ENCODE measurements at regions not wholly inside any gene's neighbourhood (a gene's known extent, or its start where the extent isn't known, plus 50 kb on each side); places are given as distances from the start of the nearest gene placed in this dataset.
"Not testable (repeated sequence)": the region's sequence is repeated elsewhere in the genome, so short reads cannot be mapped to it uniquely, and the experiment has no call there.

DNA sequence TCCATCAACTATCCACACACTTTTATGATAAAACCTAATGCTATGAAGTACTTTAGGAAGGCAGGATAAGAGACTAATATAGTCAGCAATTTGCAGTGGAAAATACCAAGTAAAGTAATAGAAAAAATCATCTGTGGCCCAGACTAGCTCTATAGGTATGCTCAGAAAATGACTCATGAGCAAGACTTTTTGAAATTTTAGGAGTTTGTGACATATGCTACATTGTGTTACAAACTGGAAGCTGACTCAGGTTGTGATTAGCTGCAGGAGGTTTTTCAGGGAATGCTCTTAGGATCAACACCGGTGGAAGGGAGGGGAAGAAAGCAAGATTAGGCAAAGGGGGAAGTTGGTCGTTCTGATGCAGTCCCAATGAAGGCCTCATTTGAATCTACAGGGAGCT is 56.1 kb downstream of the FEZF1 start:
- POLR2A ChIA-PET, result no interaction called here
- CTCF ChIA-PET, result no interaction called here

DNA sequence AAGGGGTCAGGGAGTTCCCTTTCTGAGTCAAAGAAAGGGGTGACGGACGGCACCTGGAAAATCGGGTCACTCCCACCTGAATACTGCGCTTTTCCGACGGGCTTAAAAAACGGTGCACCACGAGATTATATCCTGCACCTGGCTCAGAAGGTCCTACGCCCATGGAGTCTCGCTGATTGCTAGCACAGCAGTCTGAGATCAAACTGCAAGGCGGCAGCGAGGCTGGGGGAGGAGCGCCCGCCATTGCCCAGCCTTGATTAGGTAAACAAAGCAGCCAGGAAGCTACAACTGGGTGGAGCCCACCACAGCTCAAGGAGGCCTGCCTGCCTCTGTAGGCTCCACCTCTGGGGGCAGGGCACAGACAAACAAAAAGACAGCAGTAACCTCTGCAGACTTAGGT is 65.8 kb downstream of the FEZF1 start:
- POLR2A ChIA-PET; DNase-seq (ENCODE audit: extremely low spot score); CTCF ChIA-PET: not testable (repeated sequence)

More for the DNA sequence above, 56.1 kb downstream of the FEZF1 start:
- no peak for DNase-seq (ENCODE audit: extremely low spot score)
- TF ChIP-seq FOXM1 (IDR thresholded peaks at IDR 0.05; ENCODE audit: borderline replicate concordance), result no peak
- TF ChIP-seq FOXK2 (IDR thresholded peaks at IDR 0.05), result no peak
- TF ChIP-seq SP1 (IDR thresholded peaks at IDR 0.05), result no peak
- no peak for TF ChIP-seq LEF1 (IDR thresholded peaks at IDR 0.05; ENCODE audit: borderline replicate concordance)
- no peak for TF ChIP-seq TARDBP (IDR thresholded peaks at IDR 0.05)
- TF ChIP-seq HDGF (IDR thresholded peaks at IDR 0.05; ENCODE audit: borderline replicate concordance), result no peak
- no peak for TF ChIP-seq FOXA1 (IDR thresholded peaks at IDR 0.05)
- TF ChIP-seq ZNF384 (IDR thresholded peaks at IDR 0.05), result no peak
- no peak for TF ChIP-seq BHLHE40 (IDR thresholded peaks at IDR 0.05; ENCODE audit: borderline replicate concordance)

DNA sequence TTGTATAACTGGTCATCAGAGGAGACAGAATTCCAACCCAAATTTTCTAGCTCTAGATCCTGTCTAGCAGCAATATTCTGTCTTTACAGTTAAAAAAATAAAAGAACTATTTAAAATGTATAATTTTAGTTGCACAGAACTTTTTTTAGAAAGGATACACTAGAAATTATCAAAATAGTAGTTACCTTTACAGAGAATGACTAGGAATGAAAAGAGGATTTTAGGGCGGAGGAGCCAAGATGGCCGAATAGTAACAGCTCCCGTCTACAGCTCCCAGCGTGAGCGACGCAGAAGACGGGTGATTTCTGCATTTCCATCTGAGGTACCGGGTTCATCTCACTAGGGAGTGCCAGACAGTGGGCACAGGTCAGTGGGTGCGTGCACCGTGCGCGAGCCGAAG is 66.3 kb downstream of the FEZF1 start:
- CTCF ChIA-PET; POLR2A ChIA-PET; DNase-seq (ENCODE audit: extremely low spot score): not testable (repeated sequence)

DNA sequence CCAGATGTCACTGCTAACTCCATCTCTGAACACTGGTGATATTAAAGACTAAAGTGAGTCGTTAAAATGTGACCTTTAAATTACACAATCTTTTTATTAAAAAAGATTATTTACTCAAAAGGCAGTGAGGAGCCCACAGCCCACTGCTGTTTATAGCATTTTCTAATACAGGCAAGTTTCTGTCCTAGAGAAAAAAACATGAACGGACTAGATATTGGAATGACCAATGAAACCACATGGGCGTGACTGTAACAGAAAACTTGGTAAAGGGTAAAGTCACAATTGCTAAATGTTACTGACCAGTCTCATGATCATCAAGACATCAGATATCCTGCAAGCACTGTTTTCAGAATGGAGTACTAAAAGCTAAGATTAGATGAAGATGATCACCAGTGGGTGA is 78.7 kb downstream of the FEZF1 start:
- CTCF ChIA-PET, result no interaction called here
- TF ChIP-seq TARDBP (IDR thresholded peaks at IDR 0.05) (no peak), SP1 (IDR thresholded peaks at IDR 0.05) (no peak), ELF4 (IDR thresholded peaks at IDR 0.05) (no peak), NFRKB (IDR thresholded peaks at IDR 0.05) (no peak), FOXK2 (IDR thresholded peaks at IDR 0.05) (no peak), BHLHE40 (IDR thresholded peaks at IDR 0.05; ENCODE audit: borderline replicate concordance) (no peak), L3MBTL2 (conservative IDR thresholded peaks at IDR 0.05) (no peak), FOXM1 (IDR thresholded peaks at IDR 0.05; ENCODE audit: borderline replicate concordance) (no peak), CTBP1 (IDR thresholded peaks at IDR 0.05; ENCODE audit: borderline replicate concordance) (no peak), SUZ12 (IDR thresholded peaks at IDR 0.05) (no peak), FOXA1 (IDR thresholded peaks at IDR 0.05) (no peak), LEF1 (IDR thresholded peaks at IDR 0.05; ENCODE audit: borderline replicate concordance) (no peak), ZNF384 (IDR thresholded peaks at IDR 0.05) (no peak), ARNT (IDR thresholded peaks at IDR 0.05) (no peak)
- TF ChIP-seq, protein P1, sequence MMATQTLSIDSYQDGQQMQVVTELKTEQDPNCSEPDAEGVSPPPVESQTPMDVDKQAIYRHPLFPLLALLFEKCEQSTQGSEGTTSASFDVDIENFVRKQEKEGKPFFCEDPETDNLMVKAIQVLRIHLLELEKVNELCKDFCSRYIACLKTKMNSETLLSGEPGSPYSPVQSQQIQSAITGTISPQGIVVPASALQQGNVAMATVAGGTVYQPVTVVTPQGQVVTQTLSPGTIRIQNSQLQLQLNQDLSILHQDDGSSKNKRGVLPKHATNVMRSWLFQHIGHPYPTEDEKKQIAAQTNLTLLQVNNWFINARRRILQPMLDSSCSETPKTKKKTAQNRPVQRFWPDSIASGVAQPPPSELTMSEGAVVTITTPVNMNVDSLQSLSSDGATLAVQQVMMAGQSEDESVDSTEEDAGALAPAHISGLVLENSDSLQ (IDR thresholded peaks at IDR 0.05), result no peak
- POLR2A ChIA-PET, result no interaction called here
- no peak for DNase-seq (ENCODE audit: extremely low spot score)

DNA sequence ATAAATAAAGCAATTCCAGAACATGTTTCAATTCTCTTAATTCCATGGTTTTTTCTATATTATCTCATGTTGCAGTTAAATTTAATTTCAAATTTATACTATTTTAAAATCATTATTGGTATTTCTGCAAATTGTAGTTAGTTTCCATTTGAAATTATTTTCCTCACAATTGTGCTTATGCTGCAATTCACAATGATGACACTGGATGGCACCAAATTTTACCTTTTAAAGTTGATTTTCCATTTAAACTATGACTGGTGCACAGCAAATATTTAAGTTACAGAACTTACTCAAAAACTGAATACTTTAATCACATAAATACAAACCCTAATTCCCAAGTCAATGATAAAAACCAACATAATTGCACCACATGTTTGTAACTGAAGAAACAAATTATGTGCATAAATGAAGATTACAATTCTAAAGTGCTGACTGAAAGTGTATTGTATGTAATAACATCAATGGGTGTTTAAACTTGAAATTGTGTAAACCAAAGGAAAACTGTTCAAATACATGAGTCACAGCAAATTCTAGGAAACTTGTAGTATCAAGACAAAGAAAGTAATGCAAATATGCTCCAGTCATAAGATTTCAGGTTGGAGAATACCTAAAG is 75.3 kb upstream of the AASS start:
- peak; percentile 6 for DNase-seq (ENCODE audit: extremely low spot score)
- CTCF ChIA-PET, result interaction anchor here (0.6 to 1.2 kb wide), 2 partner anchors 309 to 311 kb away, joined by 3 to 4 read pairs; no protein-coding TSS in a partner anchor
- POLR2A ChIA-PET, result no interaction called here
- TF ChIP-seq CTBP1 (IDR thresholded peaks at IDR 0.05; ENCODE audit: borderline replicate concordance), result no peak
- TF ChIP-seq L3MBTL2 (conservative IDR thresholded peaks at IDR 0.05), result no peak

DNA sequence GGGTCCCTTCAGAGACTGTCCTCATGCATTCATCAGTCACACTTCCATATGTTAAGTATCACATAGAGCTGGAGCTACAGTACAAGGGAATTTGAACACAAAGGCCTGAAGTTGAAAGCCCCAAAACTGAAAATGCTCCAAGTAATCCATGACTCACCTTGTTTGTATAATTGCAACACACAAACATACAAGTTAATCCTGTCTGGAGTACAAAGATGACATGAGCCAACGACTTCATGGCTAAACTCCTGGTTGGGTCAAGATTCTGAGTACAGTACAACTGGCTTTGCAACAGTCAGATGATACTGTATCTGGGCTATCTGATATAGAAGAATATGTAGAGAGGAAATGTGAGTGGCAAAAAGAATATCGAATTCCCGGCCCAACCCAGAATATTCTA is 73.1 kb upstream of the AASS start:
- no peak for DNase-seq (ENCODE audit: extremely low spot score)
- CTCF ChIA-PET, result interaction anchor here (0.9 to 1.2 kb wide), 2 partner anchors 124 to 316 kb away, joined by 3 to 4 read pairs; no protein-coding TSS in a partner anchor
- TF ChIP-seq HDGF (IDR thresholded peaks at IDR 0.05; ENCODE audit: borderline replicate concordance) (no peak), NFRKB (IDR thresholded peaks at IDR 0.05) (no peak), ARNT (IDR thresholded peaks at IDR 0.05) (no peak), CTBP1 (IDR thresholded peaks at IDR 0.05; ENCODE audit: borderline replicate concordance) (no peak), FOXK2 (IDR thresholded peaks at IDR 0.05) (no peak), ELF4 (IDR thresholded peaks at IDR 0.05) (no peak), ZNF384 (IDR thresholded peaks at IDR 0.05) (no peak), SP1 (IDR thresholded peaks at IDR 0.05) (no peak), TARDBP (IDR thresholded peaks at IDR 0.05) (no peak), FOXM1 (IDR thresholded peaks at IDR 0.05; ENCODE audit: borderline replicate concordance) (no peak), SUZ12 (IDR thresholded peaks at IDR 0.05) (no peak), LEF1 (IDR thresholded peaks at IDR 0.05; ENCODE audit: borderline replicate concordance) (no peak), BHLHE40 (IDR thresholded peaks at IDR 0.05; ENCODE audit: borderline replicate concordance) (no peak), L3MBTL2 (conservative IDR thresholded peaks at IDR 0.05) (no peak), FOXA1 (IDR thresholded peaks at IDR 0.05) (no peak)
- TF ChIP-seq, protein P1 (IDR thresholded peaks at IDR 0.05), result no peak
- POLR2A ChIA-PET, result no interaction called here

DNA sequence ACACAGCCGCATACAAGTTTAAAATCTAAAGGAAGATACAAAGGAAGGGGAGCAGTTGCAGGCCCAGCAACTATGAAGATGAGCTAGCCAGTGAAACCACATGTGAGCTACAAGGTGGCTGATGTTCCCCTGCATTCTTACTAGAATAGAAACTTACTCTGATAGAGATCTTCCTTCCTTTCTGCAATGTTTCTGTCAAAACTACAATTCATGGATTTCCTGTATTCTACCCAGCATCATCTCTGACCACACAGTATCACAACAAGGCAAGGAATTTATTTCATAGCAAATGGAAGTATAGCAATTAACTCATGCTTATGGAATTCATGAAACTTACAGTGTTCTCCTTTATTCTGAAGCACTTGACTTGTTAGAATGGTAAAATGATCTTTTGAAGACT is 68.7 kb upstream of the AASS start:
- TF ChIP-seq CTBP1 (IDR thresholded peaks at IDR 0.05; ENCODE audit: borderline replicate concordance) (no peak), FOXK2 (IDR thresholded peaks at IDR 0.05) (no peak), TARDBP (IDR thresholded peaks at IDR 0.05) (no peak), FOXA1 (IDR thresholded peaks at IDR 0.05) (no peak)
- TF ChIP-seq, protein P1 (IDR thresholded peaks at IDR 0.05), result no peak
- POLR2A ChIA-PET, result no interaction called here
- CTCF ChIA-PET, result no interaction called here
- no peak for DNase-seq (ENCODE audit: extremely low spot score)

All from HEK293T (cell line).